ENCODE measurements at regions not wholly inside any gene's neighbourhood (a gene's known extent, or its start where the extent isn't known, plus 50 kb on each side); places are given as distances from the start of the nearest gene placed in this dataset.
"Not testable (repeated sequence)": the region's sequence is repeated elsewhere in the genome, so short reads cannot be mapped to it uniquely, and the experiment has no call there.

DNA sequence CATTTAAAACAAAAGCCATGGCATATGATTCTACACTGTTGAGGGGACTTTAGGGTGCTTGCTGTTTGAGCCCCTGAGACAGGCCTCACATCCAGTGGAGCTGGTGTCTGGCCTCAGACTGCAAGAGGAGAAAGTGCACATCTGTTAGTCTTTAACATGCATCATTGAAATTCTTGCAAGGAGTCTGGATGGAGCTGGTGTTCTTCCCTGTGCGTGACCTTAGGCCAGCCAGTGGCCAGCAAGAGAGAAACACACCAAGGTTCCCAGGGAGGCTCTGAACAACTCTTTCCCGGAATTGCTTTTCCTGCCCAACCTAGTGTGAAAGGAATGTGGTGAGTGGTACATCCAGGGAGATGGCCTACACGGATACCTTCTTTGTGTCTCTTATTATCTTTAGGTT lies 282.8 kb upstream of the TNC start:
- DNase-seq (ENCODE audit: low read depth in 3 of 3), result no peak

DNA sequence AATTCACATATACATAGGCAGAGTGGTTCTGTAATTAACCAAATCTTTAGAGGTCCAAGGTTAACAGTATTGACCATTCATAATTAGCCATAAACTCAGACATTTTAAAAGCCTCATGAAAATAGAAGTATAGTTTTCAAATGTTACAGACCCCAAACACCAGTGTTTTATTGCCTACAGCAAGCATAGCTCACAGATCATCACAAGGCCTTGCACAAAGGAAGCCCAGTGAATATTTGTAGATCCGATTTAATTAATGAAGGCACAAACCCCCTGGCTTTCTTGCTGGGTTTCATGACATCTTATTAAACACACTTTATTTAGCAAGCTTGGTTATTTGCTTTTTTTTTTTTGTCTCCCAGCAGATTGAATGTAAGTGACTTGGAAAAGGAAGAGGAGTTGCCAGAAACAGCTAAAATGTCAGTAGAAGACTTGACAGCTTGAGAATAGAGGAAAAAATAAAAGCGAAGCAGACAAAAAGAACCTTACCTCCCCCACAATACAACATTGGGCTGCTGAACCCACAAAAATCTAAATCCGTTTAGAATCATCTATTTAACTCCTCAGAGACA lies 283.9 kb upstream of the TNC start:
- DNase-seq (ENCODE audit: low read depth in 3 of 3), result no peak

DNA sequence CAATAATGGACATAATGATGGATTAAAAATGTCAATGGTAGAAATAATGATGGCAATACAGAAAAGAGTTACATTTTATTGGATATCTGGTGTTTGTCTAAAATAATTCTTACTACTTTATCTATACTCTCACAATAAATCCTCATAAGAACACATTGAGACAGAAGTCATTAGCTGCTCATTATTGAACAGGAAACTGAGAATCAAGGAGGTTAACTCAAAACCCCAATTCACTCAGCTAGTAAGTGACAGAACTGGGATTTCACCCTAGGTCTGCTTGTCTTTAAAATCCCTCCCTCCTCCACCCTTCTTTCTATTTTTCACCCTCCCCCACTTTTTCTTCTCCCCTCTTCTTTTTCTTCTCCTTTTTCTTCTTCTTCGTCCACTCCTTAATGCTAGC lies 285.8 kb upstream of the TNC start:
- DNase-seq (ENCODE audit: low read depth in 3 of 3), result no peak

DNA sequence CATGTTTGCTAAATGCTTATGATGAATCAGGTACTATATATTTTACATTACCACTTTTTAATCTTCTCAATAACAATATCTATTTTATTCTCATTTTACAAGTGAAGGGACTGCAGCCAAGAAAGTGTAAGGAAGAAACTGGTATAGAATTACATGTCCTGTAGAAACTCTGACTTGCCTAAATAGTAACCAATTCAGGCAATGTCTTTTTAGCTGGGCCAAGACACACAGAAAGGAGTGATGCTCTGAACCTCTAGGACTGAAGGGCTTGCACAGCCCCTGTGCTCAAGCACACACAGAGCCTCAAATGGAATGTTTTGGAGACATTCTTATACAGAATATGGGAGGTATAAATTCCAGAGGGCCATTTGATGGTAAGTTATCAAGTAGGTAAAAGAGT lies 286.4 kb upstream of the TNC start:
- DNase-seq (ENCODE audit: low read depth in 3 of 3), result no peak

DNA sequence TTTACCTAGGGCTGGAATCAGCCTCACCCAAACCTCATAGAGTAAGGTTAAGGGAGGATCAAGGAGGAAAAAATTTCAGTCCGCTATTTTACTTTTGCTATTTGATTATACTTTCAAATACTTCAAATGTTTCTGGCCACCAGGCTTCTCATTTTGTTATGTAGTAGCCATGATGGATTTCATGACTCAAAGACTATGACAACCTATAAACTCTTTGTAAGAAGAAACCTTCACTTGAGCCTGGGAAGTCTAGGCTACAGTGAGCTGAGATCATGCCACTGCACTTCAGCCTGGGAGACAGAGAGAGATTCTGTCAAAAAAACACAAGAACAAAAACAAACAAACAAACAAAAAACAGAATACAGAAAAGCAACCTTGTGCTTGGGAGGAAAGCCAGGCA lies 293.6 kb upstream of the TNC start:
- no peak for DNase-seq (ENCODE audit: low read depth in 3 of 3)

DNA sequence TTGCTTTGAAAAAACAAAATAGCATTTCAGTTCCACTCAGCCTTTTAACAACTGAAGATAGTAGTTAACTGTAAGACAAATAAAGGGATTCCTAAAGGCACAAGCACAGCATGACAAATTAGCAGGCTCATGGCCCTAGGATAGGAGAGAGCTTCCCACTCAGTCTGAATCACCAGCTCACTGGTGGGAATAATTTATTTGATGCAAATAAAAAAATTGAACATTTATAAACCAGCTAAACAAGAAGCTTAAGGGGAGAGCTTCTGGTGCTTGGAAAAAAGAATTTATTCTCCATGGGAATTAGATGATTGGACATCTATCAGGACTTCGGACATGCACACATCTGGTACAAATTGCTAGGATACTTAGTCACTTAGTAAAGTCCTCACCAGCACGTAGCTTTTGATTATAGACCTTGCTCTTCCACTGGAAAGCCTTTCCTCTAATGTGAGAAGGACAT lies 294.1 kb upstream of the TNC start:
- DNase-seq (ENCODE audit: low read depth in 3 of 3), result no peak

DNA sequence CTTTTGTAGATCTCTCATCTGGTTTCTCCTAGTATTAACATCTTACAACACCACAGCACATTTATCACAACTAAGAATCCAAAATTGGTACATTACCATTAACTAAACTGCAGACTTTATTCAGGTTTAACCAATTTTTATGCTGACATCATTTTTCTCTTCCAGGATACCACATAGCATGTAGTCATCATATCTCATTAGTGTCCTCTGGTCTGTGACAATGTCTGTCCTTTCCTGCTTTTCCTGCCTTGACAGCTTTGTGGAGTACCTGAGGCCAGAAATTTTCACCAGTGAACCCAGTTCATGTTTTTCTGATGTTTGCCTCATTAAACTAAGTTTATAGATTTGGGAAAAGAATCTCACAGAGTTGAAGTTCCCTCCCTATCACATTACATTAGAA lies 294.7 kb upstream of the TNC start:
- DNase-seq (ENCODE audit: low read depth in 3 of 3), result no peak

DNA sequence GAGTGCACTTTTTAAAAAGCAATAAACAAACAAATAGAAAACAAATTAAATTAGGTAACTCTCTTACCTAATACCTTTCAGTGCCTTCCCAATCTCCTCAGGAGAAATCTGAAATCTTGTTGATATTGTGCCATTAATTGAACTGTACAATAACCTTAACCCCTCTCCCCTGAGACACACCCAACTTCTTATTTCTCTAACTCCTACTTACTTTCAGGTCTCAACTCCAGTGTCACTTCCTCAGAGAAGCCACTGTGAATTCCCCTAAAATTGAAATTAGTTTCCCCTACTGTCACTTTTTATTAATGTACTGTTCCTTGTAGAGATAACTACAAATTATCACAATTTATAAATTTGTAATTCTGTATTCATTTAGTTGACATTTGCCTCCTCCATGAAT lies 295.3 kb upstream of the TNC start:
- no peak for DNase-seq (ENCODE audit: low read depth in 3 of 3)

DNA sequence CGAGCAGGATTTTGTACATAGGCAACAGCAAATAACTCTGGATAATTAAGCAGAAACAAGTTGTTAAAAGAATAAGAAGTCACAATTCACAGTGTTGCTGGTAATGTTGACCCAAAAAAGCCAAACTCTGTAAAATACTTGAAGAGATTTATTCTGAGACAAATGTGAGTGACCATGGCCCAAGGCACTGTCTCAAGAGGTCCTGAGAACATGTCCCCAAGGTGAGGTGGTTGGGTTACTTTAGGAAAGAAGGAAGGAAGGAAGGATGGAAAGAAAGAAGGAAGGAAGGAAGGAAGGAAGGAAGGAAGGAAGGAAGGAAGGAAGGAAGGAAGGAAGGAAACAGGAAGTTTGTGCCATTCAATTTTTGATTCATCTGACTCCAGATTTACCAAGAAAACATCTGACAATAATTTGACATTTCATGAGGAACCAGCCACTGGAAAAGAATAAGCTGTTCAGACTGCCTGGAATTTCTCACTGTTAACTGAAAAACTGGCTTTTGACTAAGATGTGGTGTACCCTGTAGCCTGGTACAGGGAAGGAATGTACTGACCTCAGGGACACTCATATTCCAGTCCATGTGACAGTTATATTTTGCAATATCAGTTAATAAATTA lies 295.9 kb upstream of the TNC start:
- no peak for DNase-seq (ENCODE audit: low read depth in 3 of 3)

DNA sequence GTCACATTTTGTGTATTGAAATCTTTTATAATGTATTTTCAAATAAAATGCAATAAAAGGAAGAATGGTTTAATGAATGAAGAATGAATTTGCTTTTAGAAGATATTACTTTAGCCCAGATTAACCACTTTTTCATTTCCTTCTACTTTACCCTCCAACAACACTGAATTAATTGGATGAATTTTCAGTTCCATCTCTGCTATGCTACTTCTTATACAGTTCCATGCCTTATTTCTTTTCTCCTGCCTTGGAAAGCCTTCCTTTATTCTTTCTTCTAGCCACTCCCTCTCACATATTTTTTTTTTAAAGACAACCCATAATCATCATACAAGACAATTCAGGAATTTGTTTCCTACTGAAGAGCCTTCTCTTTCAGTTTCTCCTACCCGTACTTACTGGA lies 296.6 kb upstream of the TNC start:
- DNase-seq (ENCODE audit: low read depth in 3 of 3), result no peak

DNA sequence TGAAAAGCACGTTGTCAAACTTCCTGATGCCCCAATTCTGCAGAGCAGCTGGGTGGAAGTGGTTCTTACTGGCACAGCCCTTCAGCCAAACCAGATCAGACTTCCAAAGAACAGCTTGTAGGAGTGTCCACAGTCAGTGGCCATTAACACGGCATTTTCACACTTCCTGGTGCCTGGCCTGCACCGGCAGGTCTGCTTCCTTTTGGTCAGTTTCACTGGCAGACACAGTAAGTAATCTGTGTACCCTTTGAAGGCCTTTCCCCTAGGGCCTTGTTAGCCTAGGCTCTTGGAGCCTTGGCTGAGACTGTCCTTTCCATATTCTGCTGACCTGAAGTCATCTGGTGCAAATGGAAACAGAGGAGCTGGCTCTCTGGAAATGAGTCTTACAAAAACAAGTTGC lies 297.5 kb upstream of the TNC start:
- no peak for DNase-seq (ENCODE audit: low read depth in 3 of 3)

DNA sequence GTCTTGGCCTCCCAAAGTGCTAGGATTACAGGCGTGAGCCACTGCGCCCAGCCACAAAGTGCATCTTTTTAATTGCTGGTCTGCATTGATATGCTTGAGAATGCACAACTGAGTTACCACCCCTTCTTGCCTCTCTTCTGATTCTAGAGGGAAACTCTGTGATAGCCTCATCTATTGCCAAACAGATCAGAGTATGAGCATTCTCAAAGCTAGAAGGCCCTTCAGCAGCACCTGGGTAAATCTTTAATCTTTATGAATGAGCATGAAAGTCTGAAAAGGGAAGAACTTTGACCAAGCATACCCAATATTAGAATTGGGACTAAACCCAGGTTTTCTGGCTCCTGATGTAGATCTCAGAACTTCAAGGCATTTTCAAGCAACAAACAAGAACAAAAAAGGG lies 298.3 kb upstream of the TNC start:
- no peak for DNase-seq (ENCODE audit: low read depth in 3 of 3)

DNA sequence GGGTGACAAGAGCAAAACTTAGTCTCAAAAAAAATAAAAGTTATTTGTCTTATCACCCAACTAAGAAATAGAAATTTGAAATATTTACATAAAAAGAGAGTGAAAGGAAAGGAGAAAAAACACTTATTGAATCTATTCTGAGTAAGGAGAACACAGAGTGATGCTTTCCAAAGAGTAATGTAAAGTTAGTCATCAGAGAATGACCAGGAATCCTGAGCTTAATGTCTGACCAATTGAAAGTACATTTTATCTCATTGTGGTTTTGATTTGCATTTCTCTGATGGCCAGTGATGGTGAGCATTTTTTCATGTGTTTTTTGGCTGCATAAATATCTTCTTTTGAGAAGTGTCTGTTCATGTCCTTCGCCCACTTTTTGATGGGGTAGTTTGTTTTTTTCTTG lies 300.2 kb upstream of the TNC start:
- DNase-seq (ENCODE audit: low read depth in 3 of 3), result not testable (repeated sequence)

DNA sequence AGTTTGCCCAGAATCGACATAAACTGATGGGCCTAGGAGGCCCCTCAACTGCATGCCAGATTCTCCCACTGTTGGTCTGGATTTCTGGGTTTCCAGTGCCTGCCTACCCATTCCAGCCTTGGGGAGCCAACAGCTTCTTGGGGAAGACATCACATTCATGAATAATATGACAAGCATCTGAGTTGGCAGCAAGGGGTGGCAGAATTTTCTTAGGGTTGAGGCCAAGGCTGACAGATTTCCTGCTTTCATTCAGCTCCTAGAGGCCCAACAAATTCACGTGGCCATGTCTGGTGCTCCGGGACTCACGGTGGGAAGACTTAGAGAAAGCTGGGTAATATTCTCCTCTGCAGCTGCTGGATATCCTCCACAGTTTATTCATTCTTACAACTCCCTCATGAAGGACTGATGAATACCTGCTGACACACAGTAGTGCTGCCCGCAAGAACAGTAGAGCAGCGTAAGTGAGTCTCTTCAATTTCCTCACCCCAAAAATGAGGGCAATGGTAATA lies 305.0 kb upstream of the TNC start:
- no peak for DNase-seq (ENCODE audit: low read depth in 3 of 3)

DNA sequence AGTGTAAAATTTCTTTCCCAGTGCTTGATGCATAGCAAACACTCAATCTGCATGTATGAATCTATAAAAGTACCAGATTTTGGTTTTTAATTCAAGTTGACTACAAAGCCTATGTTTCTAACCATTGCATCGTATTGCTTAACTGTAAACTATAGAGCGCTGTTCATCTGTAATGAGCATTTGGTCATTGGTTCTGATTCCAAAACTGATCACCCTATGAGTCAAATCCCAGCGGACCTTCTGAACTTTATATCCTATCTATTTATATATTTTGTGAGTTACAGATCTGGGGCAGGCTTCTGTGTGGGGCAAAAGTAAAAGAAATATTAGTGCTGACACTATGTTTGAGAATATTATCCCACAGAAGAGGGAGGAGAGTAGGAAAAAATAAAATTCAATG lies 305.7 kb upstream of the TNC start:
- DNase-seq (ENCODE audit: low read depth in 3 of 3), result no peak

DNA sequence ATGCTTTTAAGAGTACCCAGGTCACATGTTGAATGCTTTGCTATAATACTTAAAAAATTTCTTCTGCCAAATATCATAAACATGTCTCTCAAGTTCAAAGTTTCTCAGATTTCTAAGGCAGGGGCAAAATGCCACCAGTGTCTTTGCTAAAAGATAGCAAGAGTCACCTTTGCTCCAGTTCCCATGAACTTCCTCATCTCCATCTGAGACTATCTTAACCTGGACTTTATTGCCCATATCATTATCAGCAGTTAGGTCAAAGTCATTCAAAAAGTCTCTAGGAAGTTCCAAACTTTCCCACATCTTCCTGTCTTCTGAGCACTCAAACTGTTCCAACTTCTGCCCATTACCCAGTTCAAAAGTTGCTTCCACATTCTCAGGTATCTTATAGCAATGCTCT lies 307.6 kb upstream of the TNC start:
- no peak for DNase-seq (ENCODE audit: low read depth in 3 of 3)

DNA sequence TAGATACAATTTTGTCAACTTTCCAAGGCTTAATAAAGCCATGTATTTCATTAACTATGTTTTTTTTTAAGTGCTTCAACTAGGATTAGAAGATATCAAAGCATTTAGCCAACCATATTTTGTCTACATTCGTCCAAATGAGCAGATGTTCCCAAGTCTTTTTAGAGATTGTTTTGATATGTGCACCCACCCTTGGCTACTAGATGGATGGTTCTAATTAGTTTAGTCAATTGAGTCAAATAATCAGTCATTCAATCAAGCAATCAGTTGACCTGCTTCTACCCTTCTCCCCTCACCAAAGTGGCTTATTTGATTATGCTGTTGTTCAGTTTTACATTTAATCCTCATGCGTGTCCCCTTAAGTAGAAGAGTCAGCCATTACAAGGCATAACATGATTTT lies 319.5 kb upstream of the TNC start:
- DNase-seq (ENCODE audit: low read depth in 3 of 3), result no peak

DNA sequence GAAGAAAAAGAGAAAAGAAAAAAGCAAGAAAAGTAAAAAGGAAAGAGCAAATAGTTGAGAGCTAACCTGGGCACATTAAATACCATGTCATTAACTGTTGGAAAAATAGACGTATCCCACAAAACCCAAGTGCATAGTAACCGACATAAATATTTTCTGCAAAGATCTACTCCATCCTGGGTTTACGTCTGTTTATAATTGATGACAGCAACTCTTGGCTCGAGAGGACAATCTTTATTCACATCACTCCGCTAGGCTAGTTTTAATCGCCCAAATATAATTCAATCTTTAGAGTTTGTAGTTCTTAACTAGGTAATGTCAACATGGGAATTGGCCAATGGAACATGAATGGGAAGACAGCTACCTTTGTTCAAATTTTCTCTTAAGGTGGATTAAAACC lies 321.7 kb upstream of the TNC start:
- no peak for DNase-seq (ENCODE audit: low read depth in 3 of 3)

DNA sequence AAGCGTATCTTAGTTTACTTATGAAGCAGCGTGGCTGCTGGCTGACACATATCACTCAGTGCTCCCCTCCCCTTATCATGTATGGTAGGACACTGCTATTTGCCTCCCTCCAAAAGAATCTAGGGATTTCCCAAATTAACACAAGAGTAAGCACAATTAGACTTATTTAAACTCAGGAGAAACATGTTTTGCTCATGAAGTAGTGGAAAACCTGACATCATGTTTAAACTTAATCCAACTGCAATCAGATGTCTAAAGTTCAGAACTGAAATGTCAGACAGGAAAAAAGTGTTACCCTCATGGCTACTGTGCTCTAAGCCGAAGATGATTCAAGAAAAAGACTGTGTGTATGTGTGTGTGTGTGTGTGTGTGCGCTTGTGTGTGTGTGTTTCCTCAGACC lies 324.1 kb upstream of the TNC start:
- DNase-seq (ENCODE audit: low read depth in 3 of 3), result no peak

DNA sequence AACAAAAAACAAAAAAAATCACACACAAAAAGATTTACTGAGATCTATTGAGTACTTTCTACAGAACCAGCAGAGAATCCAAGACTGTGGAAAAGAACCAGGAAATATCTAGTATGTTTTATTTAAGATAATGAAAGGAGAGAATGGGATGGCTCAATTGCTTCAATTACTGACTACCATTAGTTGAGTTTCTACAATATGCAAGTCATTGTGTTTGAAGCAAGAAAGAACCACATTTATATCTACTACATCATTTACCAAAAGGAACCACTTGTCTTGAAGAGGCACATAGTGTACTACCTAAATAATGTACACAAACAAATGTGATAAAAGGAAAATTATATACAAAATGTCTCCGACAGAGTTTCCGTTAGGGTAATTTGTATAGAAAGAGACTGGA lies 325.9 kb upstream of the TNC start:
- DNase-seq (ENCODE audit: low read depth in 3 of 3), result no peak

DNA sequence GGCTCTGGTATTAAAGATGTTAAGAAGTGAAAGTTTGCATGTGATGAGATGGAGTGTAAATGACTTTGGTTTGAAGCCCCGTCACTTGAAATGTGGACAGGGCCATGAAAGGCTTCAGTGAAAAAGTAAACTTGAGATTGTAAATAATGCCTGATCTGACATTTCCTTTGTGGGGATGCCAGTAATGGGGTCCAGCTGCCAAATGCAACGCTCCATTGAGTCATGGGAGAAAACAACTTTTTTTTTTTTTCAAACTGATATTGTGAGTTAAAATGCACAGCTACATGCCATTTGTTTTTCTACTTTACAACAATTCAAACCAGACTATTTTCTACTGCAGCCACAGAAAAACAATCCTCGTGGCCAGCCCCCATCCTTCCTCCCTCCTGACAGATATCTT lies 327.0 kb upstream of the TNC start:
- no peak for DNase-seq (ENCODE audit: low read depth in 3 of 3)

DNA sequence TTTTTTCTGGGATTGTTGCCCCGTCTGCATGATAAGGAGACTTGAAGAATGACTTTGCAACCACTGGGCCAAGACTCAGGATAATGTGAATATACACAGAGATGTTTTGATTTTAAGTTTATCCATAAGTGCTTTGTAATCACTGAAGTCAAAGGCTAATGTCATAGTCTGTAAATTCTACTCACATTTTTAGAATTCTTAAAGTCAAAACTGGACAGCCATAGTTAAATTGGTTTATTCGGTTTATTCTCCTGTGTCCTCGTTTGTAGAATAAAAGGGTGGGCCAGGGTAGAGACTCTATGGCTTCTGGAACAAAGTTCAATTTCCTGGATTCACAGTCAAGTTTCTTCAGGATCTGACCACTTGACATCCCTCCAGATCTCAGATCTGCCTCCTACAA lies 327.7 kb upstream of the TNC start:
- no peak for DNase-seq (ENCODE audit: low read depth in 3 of 3)

DNA sequence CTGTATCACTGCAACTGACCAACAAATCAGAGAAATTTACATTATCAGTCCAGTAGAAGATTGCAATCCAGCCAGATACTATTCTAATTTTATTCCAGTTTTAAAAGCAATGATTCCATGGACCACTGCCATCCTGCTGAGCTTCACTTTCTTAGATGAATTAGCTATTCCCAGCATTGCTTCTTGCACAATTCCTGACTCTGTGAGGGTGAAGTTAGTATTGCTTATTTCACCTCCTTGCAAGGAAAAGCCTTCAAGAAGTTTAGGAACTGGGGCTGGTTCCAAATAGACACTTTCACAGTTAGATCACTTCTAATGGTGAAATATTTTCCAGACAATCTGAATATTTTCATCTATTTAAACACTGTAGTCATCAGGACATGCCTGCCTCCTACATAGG lies 338.6 kb upstream of the TNC start:
- no peak for DNase-seq (ENCODE audit: low read depth in 3 of 3)

DNA sequence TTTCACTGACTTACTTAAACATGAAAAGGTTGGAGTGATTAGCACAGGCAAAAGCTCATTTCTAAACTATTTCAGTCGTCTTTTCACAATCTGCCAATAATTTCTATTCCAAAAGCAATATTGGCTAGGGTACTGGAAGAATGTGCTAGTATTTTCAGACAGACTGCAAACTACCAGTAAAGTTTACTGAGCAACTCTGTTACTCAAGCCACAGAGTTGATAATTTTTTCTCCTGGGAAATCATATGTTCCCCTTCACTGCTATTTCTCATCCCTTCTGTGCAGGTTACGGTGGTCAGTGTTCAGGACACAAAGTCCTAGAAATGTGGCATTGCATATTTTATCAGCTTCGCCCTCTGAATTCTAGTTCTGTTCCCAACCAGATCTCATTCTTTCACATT lies 343.3 kb upstream of the TNC start:
- no peak for DNase-seq (ENCODE audit: low read depth in 3 of 3)
